ENCODE measurements at regions not wholly inside any gene's neighbourhood (a gene's known extent, or its start where the extent isn't known, plus 50 kb on each side); places are given as distances from the start of the nearest gene placed in this dataset.

DNA sequence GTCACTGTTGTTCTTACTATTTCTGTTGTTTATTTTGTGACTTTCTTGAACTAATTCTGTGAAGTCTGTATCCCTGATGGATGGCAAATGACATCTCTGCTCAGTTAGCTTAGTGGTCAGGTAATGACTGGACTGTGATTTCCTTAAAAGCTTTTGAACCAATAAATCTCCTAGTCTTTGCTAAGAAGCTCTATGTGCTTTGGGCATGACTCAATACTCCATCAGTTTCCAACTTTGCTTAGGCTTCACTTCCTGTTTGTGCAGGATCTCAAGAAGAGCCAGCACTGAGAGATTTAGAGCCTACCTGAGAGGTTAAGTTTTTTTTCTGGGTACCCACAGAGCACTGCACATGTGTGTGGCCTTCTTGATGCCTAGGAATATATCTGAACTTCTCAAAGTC, 329.7 kb upstream of the HTR2A start:
- no peak for DNase-seq

DNA sequence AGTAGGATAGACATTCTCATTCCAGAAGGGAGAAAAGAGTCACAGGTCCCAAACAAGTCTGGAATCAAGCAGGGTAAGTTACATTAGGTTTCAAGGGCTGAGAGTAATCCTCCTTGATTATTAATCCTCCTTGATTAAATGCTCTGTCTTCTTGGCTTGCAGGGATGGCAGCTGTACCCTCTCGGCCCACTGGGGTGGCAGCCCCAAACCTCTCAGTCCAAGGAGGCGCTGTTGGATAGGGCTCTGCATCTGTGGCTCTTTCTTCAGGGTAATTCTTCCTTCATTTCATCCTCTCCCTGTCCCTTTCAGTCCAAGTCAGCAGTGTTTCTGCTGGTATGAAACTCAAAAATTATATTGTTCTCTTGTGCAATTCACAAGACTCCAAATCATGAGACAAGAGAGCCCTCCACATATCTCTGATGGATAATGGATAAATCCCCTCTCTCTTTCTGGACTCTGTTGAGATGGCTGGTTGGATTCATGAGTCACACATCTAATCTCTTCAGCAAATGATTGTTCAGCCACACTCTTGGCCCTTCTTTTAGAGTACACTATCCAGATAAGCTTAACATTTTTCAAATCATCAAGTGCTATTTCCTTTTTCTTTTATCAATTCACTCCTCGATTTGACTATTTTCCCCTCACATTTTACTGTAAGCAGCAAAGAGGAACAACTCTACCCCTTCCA, 323.7 kb upstream of the HTR2A start:
- no peak for DNase-seq

- no peak for DNase-seq
Measured at GRCh38 chr13:47218611-47219010, 321.8 kb upstream of the HTR2A start.

DNA sequence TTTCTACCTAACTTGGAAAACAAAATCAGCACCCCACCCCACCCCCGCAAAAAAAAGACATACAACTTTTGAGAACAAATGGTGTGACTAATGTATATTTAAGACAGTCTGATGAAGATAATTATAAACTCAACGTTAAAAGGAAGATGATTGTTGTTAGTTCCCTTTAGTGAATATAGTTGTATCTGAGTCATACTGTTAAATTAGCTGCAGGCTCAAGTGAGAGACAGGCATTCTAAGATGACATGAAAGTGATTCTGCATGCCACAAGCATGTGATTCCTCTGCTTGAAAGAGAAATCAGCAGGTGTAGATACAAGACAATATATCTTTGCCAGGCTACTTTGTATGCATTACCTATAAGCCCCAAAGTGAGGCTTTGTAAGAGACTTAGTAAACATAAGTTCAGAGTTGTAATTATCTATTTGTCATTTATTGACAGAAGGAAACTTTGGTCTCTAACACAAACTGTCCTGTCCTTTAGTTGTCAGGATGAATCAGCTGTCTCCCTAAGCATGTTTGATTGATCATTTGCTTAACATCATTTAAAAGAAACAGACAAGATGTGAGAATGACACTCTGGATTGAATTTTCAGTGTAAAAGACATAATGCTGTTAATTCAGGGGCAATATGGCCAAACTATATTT, 319.4 kb upstream of the HTR2A start:
- DNase-seq: no peak

- no peak for DNase-seq
Measured at GRCh38 chr13:47215736-47216135, 318.9 kb upstream of the HTR2A start.

GRCh38 chr13:47213047-47213446, 316.2 kb upstream of the HTR2A start:
- no peak for DNase-seq

GRCh38 chr13:47211106-47211505, 314.3 kb upstream of the HTR2A start:
- DNase-seq: no peak

GRCh38 chr13:47206111-47206510, 309.3 kb upstream of the HTR2A start:
- peak; percentile 19 for DNase-seq

GRCh38 chr13:47190696-47191305, 293.9 kb upstream of the HTR2A start:
- DNase-seq: no peak

- no peak for DNase-seq
Measured at GRCh38 chr13:47188802-47189201, 291.9 kb upstream of the HTR2A start.

DNA sequence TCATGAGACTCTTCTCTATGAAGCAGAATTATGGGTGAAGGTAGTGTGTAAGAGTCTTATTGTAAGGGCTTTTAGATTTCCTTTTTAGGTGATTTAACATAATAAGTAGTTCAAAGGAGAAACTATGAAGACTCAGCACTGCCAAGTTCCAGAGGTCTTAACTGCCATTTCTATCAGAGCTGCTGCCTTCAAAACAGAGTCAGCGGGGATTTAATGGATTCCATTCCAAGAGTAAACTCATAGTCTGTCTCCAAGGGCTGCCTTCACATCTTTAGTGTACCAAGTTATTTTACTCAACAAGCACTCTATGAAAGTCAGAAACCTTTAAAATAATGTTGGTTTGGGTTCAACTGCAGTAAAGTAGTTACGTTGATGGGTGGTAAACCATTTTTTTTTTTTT, 289.6 kb upstream of the HTR2A start:
- no peak for DNase-seq

DNA sequence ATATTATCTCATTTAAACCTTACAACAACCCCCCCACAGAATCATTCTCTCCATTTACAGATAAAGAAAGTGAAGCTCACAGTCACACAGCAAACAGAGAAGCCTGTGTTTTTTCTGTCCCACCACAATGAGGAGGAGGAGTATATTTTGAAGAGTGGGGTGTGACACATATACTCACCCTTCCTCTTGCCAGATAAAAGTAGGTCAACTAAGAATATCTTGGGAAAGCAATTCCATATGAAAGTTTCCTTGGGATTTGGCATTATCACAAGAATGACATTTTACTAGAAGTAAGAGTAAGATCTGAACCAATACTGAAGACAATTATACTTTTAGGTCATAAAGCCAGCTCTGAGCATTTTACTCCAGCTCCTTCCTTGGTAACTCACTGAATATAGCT, 287.5 kb upstream of the HTR2A start:
- DNase-seq: no peak

GRCh38 chr13:47179321-47179720, 282.5 kb upstream of the HTR2A start:
- no peak for DNase-seq

- DNase-seq: no peak
Measured at GRCh38 chr13:47178090-47178950, 281.5 kb upstream of the HTR2A start.

DNA sequence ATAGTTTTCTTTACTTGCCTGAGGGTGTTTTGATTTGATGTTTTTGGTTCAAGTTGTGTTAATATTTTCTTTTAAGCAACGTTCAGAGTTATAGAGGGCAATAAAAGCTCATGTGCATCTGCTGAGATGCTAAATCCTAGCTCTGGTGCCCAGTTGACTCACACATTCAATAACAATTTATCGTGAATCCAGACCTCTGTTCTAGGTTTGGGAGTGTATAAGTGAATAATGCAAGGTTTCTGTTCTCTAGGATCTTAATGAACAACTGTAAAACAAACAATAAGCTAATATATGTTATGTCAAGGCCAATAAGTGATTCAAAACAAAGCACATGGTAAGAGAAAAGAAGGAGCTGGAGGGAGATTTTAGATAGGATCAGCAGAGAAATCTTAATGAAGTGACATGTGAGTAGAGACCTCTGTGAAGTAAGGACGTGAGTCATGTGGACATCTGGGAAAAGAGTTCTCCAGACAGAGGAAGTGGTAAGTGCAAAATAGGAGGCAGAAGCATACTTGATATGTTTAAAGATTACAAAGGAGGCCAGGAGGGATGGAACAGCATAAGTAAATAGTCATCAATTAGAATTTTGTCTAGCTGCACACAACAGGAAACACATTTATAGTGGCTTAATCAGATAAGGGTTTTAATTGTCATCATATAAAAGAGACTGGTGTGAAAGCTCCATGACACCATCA, 278.5 kb upstream of the HTR2A start:
- DNase-seq: no peak

DNA sequence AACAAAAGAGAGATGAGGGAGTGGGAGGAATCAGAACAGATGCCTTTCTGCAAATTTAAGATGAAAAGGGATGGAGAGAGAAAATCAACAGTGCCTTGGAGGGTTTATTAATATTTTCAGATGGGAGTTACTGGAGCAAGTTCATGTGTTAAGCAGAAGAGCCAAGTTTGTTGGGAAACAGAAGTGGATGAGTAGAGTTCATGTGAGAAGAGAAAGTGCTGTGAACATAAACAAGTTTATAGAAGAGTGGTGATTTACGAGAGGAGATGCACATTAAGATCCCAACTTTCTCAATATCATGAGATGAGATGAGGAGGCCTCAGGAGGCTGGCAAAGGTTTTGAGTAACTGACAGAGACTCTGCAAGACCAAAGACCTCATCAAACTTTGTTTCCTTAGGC, 274.1 kb upstream of the HTR2A start:
- DNase-seq: no peak

- DNase-seq: no peak
Measured at GRCh38 chr13:47168618-47169017, 271.8 kb upstream of the HTR2A start.

- DNase-seq: no peak
Measured at GRCh38 chr13:47168066-47168465, 271.2 kb upstream of the HTR2A start.

DNA sequence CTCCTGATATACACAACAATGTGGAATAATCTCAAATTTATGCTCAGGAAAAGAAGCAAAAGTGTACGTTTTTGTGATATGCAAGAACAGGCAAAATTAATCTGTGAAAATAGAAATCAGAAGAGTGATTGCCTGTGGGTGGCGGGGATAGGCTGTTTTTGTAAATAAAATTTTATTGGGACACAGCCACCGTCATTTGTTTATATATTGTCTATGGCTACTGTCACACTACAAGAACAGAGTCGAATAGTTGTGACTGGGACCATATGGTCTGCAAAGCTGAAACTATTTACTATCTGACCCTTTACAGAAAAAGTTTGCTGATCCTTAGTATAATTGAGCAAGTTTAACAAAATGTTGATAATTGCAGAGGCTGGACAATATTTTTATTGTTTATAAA, 269.5 kb upstream of the HTR2A start:
- no peak for DNase-seq

DNA sequence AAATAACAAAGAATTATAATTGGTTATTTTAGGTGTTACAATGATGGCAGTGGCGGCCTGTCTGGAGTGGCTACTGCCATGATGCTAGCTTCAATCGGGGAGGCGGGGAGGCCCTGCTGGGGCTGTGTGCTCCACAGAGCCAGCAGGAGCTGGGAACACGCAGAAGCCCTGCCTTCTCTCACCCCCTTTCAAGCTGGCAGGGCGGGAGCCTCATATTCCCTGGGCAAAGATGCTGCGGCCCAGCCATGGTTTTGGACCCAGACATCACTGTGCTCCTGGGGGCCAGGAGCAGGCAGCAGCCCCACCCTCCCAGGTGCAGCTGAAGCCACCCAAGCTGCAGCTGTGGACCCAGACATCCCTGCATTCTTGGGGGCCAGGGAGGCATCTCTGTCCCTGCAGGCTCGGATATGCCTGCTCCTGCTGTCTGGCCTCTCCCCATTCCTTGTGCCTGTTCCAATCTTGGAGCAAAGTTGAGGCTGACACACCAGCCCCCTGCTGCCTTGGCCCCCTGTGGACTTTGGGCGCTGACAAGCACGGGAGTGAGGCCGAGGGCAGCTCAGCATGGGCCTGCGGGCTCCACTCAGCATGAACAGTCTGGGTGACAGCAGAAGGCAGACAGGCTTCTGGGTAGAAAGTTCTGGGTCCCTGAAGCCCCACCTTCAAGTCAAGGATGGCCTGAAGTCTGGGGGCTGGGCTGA, 263.1 kb upstream of the HTR2A start:
- no peak for DNase-seq

DNA sequence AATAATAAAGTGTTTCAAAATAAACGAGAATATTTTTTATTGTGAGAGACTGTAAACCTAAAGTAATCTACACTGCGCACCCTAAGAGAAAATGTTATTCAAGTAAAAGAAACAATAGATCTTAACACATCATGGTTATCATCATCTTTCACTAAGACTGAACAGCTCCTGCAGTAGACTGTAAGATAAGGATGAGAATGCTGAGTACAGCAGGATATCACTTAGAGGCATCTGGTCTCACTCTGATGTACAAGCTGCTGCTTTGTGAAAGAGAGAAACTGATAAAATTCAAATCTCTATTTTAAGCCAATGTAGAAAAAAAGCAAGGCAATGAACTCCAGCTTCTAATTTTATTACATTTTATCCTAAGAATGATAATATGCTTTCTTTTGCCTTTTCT, 261.7 kb upstream of the HTR2A start:
- DNase-seq: no peak

DNA sequence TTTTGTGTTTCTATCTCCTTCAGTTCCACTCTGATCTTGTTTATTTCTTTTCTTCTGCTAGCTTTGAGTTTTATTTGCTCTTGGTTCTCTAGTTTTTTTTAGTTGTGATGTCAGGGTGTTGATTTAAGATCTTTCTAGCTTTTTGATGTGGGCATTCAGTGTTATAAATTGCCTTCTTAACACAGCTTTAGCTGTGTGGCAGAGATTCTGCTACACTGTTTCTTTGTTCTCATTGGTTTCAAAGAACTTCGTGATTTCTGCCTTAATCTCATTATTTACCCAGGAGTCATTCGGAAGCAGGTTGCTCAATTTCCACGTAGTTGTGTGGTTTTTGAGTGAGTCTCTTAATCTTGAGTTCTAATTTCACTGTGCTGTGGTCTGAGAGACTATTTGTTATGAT, 251.7 kb upstream of the HTR2A start:
- DNase-seq: no peak

DNA sequence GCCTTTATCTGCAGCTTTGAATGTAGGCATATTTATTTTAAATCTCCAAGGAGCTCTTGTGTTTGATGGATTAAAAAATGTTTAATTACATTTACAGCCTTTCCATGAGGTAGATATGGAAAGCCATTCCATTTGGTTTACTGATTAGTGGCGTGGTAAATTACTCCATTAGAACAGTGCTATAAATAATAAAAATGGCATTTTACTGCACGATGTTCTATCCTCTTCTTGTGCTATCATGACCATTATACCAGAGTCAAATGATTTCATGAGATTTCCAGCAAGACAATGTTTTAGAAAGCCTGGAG, 250.9 kb upstream of the HTR2A start:
- DNase-seq: no peak

All from femur (tissue), 1 donor.